COR-L47 (cell line): ENCODE measurements at regions not wholly inside any gene's neighbourhood (a gene's known extent, or its start where the extent isn't known, plus 50 kb on each side); places are given as distances from the start of the nearest gene placed in this dataset.
"Not testable (repeated sequence)": the region's sequence is repeated elsewhere in the genome, so short reads cannot be mapped to it uniquely, and the experiment has no call there.

Experiments used
- DNase-seq: peaks from one replicate; lab custom pipeline; 2025; lab: John Stamatoyannopoulos, UW

DNA sequence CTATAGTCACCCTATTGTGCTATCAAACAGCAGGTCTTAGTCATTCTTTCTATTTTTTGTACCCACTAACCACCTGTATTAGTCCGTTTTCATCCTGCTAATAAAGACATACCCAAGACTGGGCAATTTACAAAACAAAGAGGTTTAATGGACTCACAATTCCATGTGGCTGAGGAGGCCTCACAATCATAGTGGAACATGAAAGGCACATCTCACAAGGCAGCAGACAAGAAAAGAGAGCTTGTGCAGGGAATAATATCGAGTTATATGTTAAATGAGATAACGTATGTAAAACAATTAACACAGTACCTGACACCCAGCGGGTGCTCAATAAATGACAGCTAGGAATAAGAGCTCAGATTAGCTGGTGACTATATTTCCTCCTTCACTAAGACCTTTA lies 88.1 kb upstream of the WDR44 start:
- no peak for DNase-seq

DNA sequence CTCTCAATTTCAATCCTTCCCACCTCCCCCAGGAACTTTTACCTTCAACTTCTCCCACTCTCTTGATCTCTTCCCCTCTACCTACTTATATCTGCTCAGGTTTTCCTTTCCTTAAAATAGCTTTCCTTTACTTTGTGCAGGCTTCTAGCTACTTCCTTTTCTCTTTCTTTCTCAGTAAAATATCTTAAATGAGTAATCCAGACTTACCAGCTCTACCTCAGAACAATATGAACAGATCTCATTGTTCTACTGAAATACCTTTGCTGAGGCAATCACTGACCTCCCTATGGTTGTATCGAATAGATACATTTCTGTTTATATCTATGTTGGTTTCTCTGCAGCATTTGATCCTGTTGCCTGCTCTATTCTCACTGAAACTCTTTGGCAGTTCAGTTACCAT lies 86.7 kb upstream of the WDR44 start:
- no peak for DNase-seq

DNA sequence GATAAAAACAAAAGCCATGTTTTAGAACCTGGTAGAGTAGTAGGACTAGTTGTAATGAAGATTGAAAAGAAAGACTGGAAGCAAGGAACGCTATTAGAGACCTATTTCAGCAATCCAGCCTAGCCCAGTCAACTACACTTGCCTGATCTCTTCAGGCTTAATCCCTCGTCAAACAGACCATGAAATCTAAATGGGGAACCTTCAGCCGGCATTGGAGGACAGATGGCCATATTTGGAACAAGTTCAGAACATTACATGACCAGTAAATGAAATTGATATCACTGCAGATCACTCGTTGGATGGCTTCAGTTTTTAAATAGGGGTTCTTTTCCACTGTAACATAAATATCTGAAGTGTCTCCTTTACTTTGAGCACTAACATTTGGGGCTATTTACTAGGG lies 84.8 kb upstream of the WDR44 start:
- DNase-seq: no peak

DNA sequence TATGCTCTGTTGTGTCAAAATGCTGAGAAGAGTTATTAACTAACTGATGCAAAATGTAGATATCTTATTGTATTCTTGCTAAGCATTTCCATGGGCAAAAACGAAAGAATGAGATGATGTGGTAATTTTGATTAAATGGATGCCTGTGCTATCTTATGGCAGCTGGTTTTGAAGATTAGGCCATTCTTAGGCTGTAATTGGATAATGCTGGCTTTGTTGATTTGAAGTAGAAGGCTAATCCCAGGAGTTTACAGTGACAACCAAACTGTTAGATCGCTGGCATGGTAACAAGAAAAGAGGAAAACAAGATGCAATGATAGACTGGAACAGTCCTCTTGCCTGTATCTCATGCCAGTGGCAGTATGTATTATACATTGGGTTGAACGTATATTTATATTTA lies 74.1 kb upstream of the WDR44 start:
- no peak for DNase-seq

DNA sequence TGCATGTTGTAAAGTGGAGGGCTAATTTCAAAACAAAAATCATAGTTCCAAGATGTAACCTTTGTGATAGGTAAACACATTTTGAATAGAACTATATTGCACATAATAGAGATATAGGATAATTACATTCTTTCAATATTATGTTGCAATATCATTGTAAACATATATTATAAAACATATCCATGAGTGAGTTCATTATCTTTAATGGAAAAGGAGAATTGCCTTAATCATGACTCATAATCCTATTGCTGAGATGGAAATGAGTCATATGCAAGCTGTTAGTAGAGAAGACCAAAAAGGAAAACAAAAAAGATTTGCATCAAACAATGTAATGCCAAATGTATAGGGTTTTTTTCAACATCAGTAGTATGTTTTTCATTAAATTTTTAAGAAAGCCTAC lies 73.7 kb upstream of the WDR44 start:
- no peak for DNase-seq

DNA sequence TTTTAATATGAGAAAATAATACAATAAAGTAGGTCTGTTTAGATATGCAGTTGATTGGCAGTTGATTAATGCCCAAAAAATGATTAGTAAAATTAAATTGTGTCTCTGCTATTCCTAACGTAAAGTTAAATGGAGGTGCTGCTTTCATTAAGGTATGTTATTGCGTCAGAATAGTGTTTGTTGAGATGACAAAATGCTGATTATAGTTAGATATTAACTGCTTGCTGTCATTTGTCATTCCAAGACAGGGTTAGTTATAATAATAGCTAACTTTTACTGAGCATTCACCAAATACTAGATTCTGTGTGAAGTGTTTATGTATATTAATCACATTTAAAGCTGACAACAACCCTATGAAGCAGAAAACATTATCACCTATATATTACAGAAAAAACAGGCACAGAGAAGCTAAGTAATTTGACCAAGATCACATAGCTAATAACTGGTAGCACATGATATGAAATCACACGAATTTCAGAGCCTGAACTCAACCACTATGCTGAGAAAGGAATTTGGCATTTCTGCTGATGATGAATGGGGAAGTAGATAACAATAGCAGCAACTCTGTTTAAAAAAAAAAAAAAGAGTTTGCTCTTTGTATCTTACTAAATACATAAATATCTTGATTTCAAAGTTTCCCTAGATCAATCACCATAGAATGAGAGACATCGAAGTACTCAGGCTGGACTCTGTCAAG lies 59.7 kb upstream of the WDR44 start:
- no peak for DNase-seq

DNA sequence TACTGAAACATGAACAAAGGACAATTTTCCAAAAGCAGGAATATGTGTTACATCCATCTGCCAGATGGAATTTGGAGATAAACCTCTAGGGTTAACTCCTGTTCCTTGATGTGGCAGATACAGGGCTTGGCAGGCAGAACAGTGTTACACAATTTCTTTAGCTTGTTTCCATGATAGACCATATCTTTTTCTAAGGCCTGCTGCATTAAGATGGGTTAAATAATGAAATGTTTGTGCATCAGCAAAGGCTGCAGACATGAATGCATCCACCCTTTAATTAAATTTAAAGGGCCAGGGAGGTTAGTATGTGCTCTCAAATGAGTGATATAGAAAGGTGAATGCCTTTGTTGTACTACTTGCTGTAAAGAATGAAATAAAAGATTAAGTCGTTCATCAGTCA lies 50.1 kb upstream of the WDR44 start:
- DNase-seq: not testable (repeated sequence)
